GM19193 (cell line): ENCODE measurements at regions not wholly inside any gene's neighbourhood (a gene's known extent, or its start where the extent isn't known, plus 50 kb on each side); places are given as distances from the start of the nearest gene placed in this dataset.

Source experiments
- POLR2A ChIP-seq: IDR thresholded peaks from 4 replicates; pipeline ENCODE4 v1.6.1; 2011; ENCODE audit not compliant: insufficient read depth, insufficient read length; ENCODE audit errors: extremely low read depth

DNA sequence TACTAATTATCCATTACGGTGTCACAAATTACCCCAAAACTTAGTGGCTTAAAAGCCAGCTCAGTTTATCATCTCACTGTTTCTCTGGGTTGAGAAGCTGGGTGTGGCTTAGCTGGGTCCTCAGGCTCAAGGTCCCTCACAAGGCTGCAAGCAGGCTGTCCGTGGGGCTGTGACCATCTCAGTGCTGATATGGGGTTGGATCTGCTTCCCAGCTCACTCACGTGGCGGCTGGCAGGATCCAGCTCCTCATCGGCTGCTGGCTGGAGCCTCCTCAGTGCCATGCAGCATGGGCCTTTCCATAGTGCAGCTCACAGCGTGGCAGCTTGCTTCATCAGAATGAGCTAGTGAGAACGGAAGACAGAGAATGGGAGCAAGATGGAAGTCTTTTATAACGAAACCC lies 128.5 kb upstream of the CPEB4 start:
- TF ChIP-seq POLR2A, result no peak

DNA sequence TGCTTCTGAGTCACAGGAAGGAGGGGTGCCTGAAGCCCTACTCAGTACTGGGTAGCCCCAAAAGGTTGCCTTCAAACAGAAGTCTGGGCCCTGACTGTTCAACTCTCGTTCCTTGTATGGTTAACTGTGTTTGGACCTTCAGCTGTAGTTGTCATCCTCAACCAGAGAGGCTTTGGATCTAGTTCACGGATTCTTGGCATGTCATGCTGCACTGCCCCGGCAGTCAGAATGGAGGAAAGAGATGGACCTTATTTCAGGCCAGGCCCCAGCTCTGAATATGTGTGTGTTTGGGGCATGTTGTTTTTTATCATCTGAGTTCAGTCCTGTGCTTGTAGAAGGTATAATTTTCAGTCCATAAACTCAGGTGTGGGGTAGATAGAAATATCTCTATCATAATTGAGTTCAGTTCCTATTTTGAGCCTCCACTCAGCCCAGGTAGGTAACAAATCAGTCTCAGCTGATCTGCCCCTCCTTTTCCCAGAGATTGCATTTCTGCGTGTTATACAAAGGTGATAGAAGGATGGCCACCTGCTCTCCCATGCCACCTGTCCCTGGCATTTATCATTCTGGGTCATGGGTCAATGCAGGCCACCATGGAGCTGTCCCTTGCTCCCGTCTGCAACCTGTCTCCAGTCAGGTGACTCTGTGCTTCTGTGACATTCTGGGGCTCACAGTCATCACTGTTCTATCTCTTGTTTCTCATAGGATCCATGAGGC lies 127.5 kb upstream of the CPEB4 start:
- TF ChIP-seq POLR2A, result no peak

DNA sequence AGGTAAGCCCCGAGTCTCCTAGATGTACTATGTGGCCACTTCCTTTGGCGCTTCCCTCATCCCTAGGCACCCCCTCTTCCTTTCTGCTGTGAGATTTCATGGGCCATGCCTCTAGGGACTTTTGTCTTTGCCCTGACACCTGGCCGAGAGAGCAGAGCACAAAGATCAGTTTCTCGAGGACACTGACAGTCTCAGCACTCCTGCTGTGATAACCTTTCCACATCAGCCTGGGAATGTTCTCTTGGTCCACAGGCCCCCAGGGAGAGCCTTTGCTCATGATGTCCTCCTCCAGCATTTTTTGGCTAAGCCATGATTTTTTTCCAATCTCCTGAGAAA lies 127.0 kb upstream of the CPEB4 start:
- TF ChIP-seq POLR2A, result no peak

DNA sequence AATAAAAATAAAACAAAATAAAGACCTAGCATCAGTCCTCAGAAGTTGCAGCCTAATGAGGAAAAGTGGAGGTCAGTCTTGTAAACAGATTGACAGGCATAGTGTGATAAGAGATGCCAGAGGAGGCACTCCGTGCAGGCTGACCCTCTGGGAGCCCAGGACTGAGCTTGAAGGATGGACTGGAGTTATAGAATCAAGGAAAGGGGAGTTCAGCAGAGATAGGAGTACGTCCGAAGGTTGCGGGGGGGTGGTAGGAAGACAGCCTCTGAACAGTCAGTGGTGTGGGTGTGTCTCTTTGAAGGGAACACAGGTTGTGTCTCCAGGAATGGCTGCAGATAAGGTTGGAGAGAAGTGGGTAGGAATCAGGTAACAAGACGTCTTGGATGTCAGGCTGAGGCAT lies 126.1 kb upstream of the CPEB4 start:
- no peak for TF ChIP-seq POLR2A

DNA sequence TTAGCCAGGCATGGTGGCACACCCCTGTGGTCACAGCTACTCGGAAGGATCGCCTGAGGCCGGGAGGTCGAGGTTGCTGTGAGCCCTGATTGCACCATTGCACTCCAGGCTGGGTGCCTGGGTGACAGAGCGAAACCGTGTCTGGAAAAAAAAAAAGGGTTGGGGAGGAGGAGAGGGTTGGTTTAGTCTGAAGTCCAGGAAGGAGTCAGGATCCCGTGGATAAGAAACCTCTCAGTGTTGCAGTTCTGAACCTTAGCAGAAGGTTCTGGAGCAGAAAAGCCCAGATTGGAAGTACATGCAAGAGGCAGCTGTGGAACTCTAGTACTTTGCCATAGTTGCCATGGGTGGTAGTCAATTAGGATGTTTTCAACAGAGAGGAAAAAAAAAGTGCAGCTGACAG lies 125.2 kb upstream of the CPEB4 start:
- no peak for TF ChIP-seq POLR2A

DNA sequence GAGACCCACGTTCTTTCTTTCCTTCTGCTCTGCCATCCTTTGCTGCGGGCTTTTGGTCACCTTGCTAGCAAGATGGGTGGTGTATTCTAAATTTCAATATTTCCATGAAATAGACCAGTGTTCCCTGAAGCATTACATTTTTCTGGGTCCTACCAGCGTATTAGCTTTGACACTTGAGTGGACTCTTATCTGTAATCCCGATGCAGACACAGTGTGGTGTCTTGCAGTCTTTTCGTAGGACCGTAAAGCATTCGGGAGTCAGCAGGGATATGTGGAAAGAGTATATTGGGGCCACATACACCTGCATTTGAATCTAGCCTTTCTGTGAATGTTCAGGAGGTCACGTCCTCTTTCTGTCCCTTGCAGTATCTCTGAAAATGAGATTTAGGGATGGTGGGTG lies 124.7 kb upstream of the CPEB4 start:
- no peak for TF ChIP-seq POLR2A

DNA sequence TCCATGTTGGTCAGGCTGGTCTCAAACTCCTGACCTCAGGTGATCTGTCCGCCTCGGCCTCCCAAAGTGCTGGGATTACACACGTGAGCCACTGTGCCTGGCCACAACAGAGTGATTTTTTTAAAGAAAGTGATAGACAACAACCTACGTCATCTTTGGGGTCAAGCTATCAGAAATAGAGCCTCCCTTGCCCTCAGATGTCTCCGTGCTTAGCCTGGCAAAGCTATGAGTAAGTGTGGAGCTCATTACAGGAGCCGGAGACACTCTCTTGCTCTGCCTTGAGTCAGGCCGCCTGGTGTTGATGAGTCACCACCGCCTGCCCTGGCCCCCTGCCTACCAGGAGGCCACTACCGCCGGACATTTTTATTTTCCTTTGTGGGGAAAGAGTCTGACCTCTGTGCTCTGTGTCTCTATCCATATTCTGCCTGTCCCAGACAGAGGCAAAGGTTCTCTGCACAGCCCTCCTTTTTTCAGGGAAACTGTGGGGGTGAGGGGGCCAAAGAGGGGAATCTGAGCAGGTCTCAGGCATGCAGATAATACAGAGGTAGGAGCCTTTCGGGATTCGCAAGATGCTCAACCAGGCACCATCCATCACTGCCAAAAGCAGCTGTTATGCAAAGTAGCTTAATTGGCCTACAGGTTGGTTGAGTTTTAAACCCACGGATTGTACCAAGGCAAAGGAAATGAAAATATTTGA lies 123.7 kb upstream of the CPEB4 start:
- TF ChIP-seq POLR2A, result no peak

DNA sequence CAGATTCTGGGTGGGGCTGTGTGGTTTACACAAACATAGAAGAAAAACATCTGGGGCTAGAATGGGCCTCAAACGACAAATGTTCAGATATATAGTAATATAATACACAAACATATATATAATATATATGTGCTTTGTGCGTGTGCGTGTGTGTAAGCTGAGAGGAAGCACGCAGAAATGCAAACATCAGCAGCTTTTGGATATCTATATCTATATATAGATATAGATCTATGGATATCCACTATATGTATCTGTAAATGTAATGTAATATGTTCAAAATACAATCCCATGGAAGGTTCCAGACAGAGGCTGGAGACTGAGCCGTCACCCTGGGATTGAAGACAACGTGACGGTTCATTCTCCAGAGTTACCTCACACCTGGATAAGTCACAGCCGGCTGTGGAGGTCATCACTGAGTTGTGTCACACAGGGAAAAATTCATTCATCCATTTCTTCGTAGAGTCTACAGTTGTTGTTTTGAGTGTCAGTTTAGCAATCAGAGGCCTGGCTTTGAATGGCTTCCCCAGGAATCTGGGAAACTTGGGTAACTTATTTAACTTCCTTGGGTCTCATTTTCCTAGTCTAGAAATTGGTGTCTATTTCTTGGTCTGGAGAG lies 123.0 kb upstream of the CPEB4 start:
- TF ChIP-seq POLR2A, result no peak

DNA sequence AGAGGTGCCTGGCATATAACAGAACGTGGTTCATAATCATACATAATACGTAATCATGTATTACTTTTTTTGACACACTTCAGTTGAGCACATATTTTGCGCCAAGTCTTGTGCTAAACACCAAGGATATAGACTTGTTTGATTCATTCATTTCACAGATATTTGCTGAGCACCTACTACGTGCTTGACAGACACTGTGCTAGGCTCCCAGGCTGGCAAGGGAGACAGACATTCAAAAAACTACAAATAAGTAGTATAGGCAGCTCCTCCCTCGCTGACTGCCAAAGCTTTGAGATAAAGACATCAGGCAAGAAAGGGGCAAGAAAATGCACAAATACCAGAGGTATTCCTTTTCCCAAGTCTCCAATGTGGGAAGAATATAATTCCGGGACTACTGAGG lies 122.5 kb upstream of the CPEB4 start:
- no peak for TF ChIP-seq POLR2A

DNA sequence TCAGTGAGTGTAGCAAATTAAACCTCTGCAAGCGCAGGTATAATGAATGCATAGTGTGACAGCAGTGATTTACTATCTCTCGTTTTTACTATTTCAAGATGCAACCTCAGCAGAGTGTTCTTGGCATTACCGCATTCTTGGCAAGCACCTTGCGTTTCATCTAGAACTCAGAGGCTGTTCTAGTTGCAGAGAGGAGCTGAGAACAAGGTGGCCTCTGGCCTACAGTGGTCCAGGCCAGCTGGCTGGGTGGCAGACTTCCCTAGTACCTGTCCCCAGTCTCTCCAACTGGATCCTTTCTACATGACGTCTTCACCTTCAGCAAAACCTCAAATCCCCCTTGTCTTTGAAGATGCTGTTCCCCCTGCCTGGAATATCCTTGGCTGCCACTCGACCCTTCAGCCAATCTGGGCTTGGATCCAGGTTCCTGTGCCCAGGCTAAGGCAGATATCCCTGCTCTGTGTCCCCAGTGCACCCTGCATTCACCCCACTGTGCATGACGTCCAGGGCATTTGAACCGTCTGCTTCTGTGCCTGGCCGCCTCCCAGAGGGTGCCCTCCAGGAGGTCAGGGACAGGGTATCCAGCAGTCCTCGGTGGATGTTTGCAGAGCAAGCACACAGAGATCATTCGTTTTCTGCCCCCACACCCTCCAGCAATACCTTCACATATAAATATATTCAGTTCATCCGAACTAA lies 120.4 kb upstream of the CPEB4 start:
- TF ChIP-seq POLR2A, result no peak

DNA sequence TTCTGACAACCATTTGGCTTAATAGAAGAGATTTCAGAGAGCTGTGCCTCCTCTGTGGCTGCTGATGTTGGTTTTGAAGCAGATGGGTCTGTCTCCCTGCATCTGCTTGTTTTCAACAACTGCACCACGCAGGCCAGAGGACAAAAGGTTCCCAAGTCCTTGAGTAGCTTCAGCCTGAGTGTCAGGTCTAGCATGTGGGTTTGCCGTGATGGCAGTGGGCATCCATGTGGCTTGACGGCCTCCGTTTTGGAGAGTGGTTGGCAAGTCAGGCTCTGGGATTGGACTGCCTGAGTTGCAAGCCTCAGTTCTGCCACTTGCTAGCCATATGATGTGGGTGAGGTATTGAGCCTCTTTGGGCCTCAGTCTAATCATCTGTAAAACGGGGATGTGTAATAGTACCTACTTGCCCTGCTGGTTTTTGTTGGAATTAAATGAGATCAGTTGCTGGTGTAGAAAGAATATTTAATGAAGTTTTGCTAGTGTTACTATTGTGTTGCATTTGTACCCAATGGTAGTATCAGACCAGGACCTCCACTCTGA lies 119.8 kb upstream of the CPEB4 start:
- no peak for TF ChIP-seq POLR2A

DNA sequence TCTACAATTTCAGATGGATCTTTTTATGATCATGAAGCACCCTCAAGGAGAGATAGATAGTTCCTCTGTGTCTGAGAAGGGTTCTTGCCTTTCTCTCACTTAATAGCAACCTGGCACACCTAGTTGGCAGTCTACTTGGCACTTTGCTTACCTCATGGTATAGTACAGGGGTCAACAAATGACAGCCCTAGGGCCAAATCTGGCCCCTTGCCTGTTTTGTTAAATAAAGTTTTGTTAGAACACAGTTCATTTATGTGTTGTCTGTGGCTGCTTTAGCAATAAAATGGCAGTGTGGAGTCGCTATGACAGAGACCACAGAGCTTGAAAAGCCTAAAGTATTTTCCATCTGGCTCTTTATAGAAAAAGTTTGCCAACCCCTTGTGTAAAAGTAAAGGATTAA lies 119.3 kb upstream of the CPEB4 start:
- no peak for TF ChIP-seq POLR2A

DNA sequence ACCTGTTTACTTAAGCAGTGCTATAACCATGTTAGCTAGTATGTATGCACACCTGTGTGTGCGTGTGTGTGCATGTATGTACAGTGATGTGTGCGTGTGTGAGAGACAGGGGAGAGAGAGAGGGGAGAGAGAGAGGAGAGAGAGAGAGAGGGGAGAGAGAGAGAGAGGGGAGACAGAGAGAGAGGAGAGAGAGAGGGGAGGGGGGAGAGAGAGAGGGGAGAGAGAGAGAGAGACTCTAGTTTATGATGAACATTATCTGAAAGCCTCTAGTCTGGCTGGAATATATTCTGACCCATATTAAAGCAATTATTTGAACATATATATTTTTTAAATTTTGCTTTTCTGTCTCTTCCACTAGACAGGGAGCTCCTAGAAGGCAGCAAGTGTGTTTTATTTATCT lies 117.5 kb upstream of the CPEB4 start:
- TF ChIP-seq POLR2A, result no peak

DNA sequence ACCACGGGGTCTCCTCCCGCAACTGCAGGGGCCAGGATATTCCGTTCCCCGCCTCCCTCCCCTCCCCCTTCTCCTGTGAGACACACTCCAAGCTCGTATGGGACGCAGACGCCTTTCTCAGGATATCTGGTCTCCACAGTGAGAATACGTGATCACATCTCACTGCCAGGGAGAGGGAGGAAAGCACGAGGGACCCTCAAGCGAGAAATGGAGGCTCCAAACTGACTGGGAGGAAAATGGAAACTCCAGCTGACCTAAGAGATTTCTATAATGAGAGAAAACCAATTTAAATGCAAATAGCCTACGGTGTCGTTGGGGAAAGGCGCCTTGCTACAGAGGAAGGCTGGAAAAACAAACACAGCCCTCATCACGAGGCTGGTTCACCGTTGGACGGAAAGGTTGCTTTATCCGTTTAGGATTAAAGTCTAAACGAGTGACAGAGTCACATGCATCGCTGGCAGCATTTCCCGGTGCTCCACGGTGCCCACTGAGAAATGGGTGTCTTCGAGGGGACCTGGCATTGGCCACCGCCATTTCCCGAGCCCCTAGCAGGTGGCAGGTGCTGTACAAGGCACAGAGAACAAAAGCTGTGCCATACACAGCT lies 116.9 kb upstream of the CPEB4 start:
- no peak for TF ChIP-seq POLR2A
